Fibroblast of lung (primary cell): ENCODE measurements at regions not wholly inside any gene's neighbourhood (a gene's known extent, or its start where the extent isn't known, plus 50 kb on each side); places are given as distances from the start of the nearest gene placed in this dataset.
"Not testable (repeated sequence)": the region's sequence is repeated elsewhere in the genome, so short reads cannot be mapped to it uniquely, and the experiment has no call there.

Experiments
- DNase-seq, 2 donors: peaks; one replicate each; pipeline versions ENCODE4 v3.0.0 to v3.0.0-alpha.2; 2010; ENCODE audit warnings: low read depth in 2 of 2
- H2AFZ ChIP-seq: 2 replicates; pipeline ENCODE4 v1.5.1; 2012; ENCODE audit warnings: low read length, control low read depth, inconsistent platforms
- H3K27ac ChIP-seq: 2 replicates; pipeline ENCODE4 v1.5.1; 2011; ENCODE audit warnings: low read length, control low read depth; ENCODE audit not compliant: insufficient read depth
- H3K27me3 ChIP-seq: 2 replicates; pipeline ENCODE4 v1.5.1; 2011; ENCODE audit warnings: mild to moderate bottlenecking, low read length; ENCODE audit not compliant: control insufficient read depth, insufficient read depth
- H3K36me3 ChIP-seq: 2 replicates; pipeline ENCODE4 v1.5.1; 2011; ENCODE audit warnings: low read length; ENCODE audit not compliant: control insufficient read depth, insufficient read depth
- H3K4me1 ChIP-seq: 2 replicates; pipeline ENCODE4 v1.5.1; 2011; ENCODE audit warnings: low read length; ENCODE audit not compliant: control insufficient read depth, insufficient read depth; ENCODE audit errors: extremely low read depth
- H3K4me2 ChIP-seq: 2 replicates; pipeline ENCODE4 v1.5.1; 2011; ENCODE audit warnings: low read length, control low read depth; ENCODE audit not compliant: insufficient read depth; ENCODE audit errors: extremely low read depth
- H3K4me3 ChIP-seq, 4 experiments: fragments of 200-600 bp in 1 of 4; sonication (generic) in 1 of 4; replicated peaks in 1 of 4; 2 replicates each; pipeline ENCODE4 v1.5.1; 2011 to 2016; ENCODE audit warnings: low read length in 4 of 4, low read depth in 3 of 4, mild to moderate bottlenecking in 3 of 4, control low read depth in 2 of 4, inconsistent platforms in 1 of 4, mixed read lengths in 1 of 4; ENCODE audit not compliant: insufficient read depth in 1 of 4; ENCODE audit errors: control extremely low read depth in 1 of 4
- H3K79me2 ChIP-seq: 2 replicates; pipeline ENCODE4 v1.5.1; 2012; ENCODE audit warnings: mild to moderate bottlenecking, low read length, inconsistent platforms; ENCODE audit not compliant: control insufficient read depth, insufficient read depth
- H3K9ac ChIP-seq: 2 replicates; pipeline ENCODE4 v1.5.1; 2011; ENCODE audit warnings: mild to moderate bottlenecking, low read length, control low read depth; ENCODE audit not compliant: insufficient read depth
- H3K9me3 ChIP-seq: 2 replicates; pipeline ENCODE4 v1.5.1; 2012; ENCODE audit warnings: low read depth, low read length; ENCODE audit not compliant: control insufficient read depth, insufficient read depth
- H4K20me1 ChIP-seq: 2 replicates; pipeline ENCODE4 v1.5.1; 2011; ENCODE audit warnings: low read length; ENCODE audit not compliant: control insufficient read depth, insufficient read depth; ENCODE audit errors: extremely low read depth
- EZH2 ChIP-seq: IDR thresholded peaks from 2 replicates; pipeline ENCODE4 v1.5.1; 2012; ENCODE audit warnings: low read length, control low read depth, mild to moderate bottlenecking; ENCODE audit errors: missing control alignments
- TF ChIP-seq, protein P1 (sequence below), 2 donors: IDR thresholded peaks in 1 of 2; conservative IDR thresholded peaks in 1 of 2; 1 replicate in 1 of 2; 2 replicates in 1 of 2; pipeline ENCODE4 v1.5.1; 2011 to 2012; ENCODE audit warnings: low read length in 2 of 2, control low read depth in 1 of 2, inconsistent platforms in 1 of 2, low read depth in 1 of 2, mild to moderate bottlenecking in 1 of 2

- no peaks in the 10 kb centered on the region for H4K20me1 ChIP-seq
- peak; percentile 93 to 99 for DNase-seq
- H3K4me3 ChIP-seq = no peak overlapping the region
- H3K9ac ChIP-seq = no peak overlapping the region
- H3K27ac ChIP-seq = peak overlapping the region; percentile 64
- H3K79me2 ChIP-seq = no peaks in the 10 kb centered on the region
- H3K4me1 ChIP-seq = peaks cover 20% of the 10 kb centered on the region
- no peaks in the 10 kb centered on the region for H3K27me3 ChIP-seq
- H2AFZ ChIP-seq = no peak overlapping the region
- no peaks in the 10 kb centered on the region for H3K9me3 ChIP-seq
- peak overlapping the region; percentile 17 for H3K4me2 ChIP-seq
- no peaks in the 10 kb centered on the region for H3K36me3 ChIP-seq
- no peak for TF ChIP-seq EZH2
- TF ChIP-seq, protein P1, sequence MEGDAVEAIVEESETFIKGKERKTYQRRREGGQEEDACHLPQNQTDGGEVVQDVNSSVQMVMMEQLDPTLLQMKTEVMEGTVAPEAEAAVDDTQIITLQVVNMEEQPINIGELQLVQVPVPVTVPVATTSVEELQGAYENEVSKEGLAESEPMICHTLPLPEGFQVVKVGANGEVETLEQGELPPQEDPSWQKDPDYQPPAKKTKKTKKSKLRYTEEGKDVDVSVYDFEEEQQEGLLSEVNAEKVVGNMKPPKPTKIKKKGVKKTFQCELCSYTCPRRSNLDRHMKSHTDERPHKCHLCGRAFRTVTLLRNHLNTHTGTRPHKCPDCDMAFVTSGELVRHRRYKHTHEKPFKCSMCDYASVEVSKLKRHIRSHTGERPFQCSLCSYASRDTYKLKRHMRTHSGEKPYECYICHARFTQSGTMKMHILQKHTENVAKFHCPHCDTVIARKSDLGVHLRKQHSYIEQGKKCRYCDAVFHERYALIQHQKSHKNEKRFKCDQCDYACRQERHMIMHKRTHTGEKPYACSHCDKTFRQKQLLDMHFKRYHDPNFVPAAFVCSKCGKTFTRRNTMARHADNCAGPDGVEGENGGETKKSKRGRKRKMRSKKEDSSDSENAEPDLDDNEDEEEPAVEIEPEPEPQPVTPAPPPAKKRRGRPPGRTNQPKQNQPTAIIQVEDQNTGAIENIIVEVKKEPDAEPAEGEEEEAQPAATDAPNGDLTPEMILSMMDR (conservative IDR thresholded peaks at IDR 0.05 in 1 of 2, IDR thresholded peaks at IDR 0.05 in 1 of 2; ENCODE audit: low read depth in 1 of 2, low read length in 2 of 2) = no peak
Observed at GRCh38 chr2:39494784-39495251, 57.7 kb upstream of the MAP4K3 start.

GRCh38 chr2:39497082-39497801 lies 60.2 kb upstream of the MAP4K3 start:
- DNase-seq = peak; percentile 71 to 79

DNA sequence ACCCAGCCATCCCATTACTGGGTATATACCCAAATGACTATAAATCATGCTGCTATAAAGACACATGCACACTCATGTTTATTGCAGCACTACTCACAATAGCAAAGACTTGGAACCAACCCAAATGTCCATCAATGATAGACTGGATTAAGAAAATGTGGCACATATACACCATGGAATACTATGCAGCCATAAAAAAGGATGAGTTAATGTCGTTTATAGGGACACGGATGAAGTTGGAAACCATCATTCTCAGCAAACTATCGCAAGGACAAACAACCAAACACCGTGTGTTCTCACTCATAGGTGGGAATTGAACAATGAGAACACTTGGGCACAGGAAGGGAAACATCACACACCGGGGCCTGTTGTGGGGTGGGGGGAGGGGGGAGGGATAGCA lies 61.1 kb upstream of the MAP4K3 start:
- H3K27ac ChIP-seq, H3K4me3 ChIP-seq, H4K20me1 ChIP-seq, H3K9me3 ChIP-seq, H3K9ac ChIP-seq, H3K79me2 ChIP-seq, H3K27me3 ChIP-seq, H3K4me2 ChIP-seq, H2AFZ ChIP-seq, DNase-seq, H3K36me3 ChIP-seq: not testable (repeated sequence)
- H3K4me1 ChIP-seq = peaks cover 18% of the 10 kb centered on the region

More at GRCh38 chr2:39497082-39497801, 60.2 kb upstream of the MAP4K3 start:
- Histone ChIP-seq H3K27me3 (no peaks in the 10 kb centered on the region), H3K4me2 (no peak overlapping the region), H3K4me1 (peaks cover 19% of the 10 kb centered on the region), H2AFZ (no peak overlapping the region), H3K27ac (no peak overlapping the region), H3K9ac (no peak overlapping the region), H3K79me2 (no peaks in the 10 kb centered on the region), H3K4me3 (no peak overlapping the region), H3K36me3 (no peaks in the 10 kb centered on the region), H3K9me3 (no peaks in the 10 kb centered on the region), H4K20me1 (no peaks in the 10 kb centered on the region)
- no peak for TF ChIP-seq EZH2
- TF ChIP-seq, protein P1 (conservative IDR thresholded peaks at IDR 0.05 in 1 of 2, IDR thresholded peaks at IDR 0.05 in 1 of 2; ENCODE audit: low read depth in 1 of 2, low read length in 2 of 2) = no peak
